ENCODE measurements at regions not wholly inside any gene's neighbourhood (a gene's known extent, or its start where the extent isn't known, plus 50 kb on each side); places are given as distances from the start of the nearest gene placed in this dataset.

DNA sequence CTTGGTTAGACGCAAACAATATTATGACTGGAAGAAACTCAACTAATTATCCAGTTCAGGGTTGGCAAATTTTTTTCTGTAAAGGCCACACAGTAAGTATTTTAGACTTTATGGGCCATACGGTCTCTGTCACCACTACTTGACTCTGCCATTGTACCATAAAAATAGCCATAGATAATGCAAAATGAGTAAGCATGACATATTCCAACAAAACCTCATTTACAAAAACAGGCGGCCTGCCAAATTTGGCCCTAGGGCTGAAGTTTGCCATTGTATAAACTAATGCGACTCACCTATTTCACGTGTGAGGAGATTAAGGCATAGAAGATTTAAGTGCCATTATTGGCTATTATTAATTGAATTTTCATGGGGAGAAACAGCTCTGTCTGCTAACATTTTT lies 116.8 kb upstream of the CNTN6 start:
- POLR2A ChIA-PET = no interaction called here
- no peaks in the 10 kb centered on the region for H3K27me3 Mint-ChIP-seq
- H3K27ac Mint-ChIP-seq = no peak overlapping the region
- H3K4me3 Mint-ChIP-seq = no peak overlapping the region
- no peak for DNase-seq
- H3K9me3 Mint-ChIP-seq = peaks cover 7% of the 10 kb centered on the region
- no peak for ATAC-seq (ENCODE audit: low read depth)
- no peaks in the 10 kb centered on the region for H3K36me3 Mint-ChIP-seq
- H3K4me1 Mint-ChIP-seq = no peaks in the 10 kb centered on the region

DNA sequence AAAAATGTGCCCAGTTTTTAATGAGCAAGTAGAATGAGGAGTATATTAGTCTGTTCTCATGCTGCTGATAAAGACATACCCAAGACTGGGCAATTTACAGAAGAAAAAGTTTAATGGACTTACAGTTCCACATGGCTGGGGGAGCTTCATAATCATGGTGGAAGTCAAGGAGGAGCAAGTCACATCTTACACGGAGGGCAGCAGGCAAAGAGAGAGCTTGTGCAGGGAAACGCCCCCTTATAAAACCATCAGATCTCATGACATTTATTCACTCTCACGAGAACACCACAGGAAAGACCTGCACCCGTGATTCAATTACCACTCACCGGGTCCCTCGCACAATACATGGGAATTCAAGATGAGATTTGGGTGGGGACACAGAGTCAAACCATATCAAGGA lies 111.7 kb upstream of the CNTN6 start:
- DNase-seq (no peak), ATAC-seq (ENCODE audit: low read depth) (no peak)
- H3K9me3 Mint-ChIP-seq = peaks cover 11% of the 10 kb centered on the region
- H3K27ac Mint-ChIP-seq = no peak overlapping the region
- POLR2A ChIA-PET = no interaction called here
- no peak overlapping the region for H3K4me3 Mint-ChIP-seq
- H3K36me3 Mint-ChIP-seq = no peaks in the 10 kb centered on the region
- H3K4me1 Mint-ChIP-seq = no peaks in the 10 kb centered on the region
- no peaks in the 10 kb centered on the region for H3K27me3 Mint-ChIP-seq

DNA sequence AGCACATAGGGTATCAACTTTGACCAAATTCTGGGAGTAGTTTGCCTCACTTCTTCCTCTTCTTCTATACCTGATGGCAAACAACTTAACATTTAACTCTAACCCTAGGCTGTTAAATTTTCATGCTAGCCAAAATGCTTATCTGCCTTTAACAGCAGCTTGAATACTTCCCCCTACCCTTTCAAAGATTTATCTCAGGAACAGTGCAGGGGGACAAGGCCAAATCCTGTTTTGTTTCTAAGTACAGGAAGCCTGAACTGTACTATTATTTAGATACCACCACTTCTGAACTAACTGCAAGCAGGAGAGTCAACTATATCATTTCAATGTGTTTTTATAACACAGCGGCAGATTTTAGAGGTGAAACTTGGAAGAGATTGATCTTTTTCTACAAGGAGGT lies 104.0 kb upstream of the CNTN6 start:
- Mint-ChIP-seq H3K4me3 (no peak overlapping the region), H3K4me1 (no peaks in the 10 kb centered on the region), H3K27ac (no peak overlapping the region), H3K27me3 (no peaks in the 10 kb centered on the region), H3K9me3 (peaks cover 13% of the 10 kb centered on the region), H3K36me3 (no peaks in the 10 kb centered on the region)
- POLR2A ChIA-PET = no interaction called here
- DNase-seq (no peak), ATAC-seq (ENCODE audit: low read depth) (no peak)

DNA sequence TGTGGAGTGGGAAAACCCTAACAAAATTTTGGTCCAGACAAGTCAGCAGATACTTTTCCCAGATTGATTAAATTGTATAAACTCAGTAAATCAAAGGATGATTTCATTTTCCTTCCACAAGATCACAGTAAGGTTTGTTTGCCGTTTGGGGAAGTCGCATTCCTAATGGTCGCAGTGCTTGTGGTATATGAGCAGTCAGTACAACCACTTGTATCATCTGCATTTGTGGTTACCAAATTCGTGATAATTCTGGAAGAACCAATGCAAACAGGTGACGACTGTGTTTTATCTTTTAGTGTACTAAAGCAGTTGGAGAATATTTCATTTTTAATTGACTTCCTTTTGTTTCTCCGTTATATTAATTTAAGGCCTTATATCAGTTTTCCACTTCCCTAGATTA lies 100.0 kb upstream of the CNTN6 start:
- H3K36me3 Mint-ChIP-seq = no peaks in the 10 kb centered on the region
- POLR2A ChIA-PET = no interaction called here
- H3K4me1 Mint-ChIP-seq = no peaks in the 10 kb centered on the region
- no peaks in the 10 kb centered on the region for H3K27me3 Mint-ChIP-seq
- ATAC-seq (ENCODE audit: low read depth) = no peak
- DNase-seq = no peak
- H3K4me3 Mint-ChIP-seq = no peak overlapping the region
- no peak overlapping the region for H3K27ac Mint-ChIP-seq
- H3K9me3 Mint-ChIP-seq = peaks cover 13% of the 10 kb centered on the region

DNA sequence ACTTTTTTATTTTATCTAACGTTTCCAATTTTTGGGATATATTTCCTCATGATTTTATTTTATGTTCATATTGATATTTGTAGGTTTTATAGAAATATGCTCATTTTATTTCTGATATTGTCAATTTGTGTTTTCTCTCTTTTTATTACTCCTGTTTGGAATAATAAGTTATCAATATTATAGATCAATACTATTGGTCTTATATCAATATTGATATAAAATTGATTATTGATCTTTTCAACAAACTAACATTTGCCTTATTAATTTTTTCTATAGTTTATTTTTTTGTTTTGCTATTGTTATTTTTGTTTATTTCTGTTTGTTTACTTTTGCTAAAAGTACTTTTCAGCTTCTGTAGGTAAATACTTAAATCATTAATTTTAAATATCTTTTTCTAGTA lies 90.8 kb upstream of the CNTN6 start:
- no peak overlapping the region for H3K27ac Mint-ChIP-seq
- ATAC-seq (ENCODE audit: low read depth) (no peak), DNase-seq (no peak)
- H3K4me1 Mint-ChIP-seq = no peaks in the 10 kb centered on the region
- H3K9me3 Mint-ChIP-seq = no peaks in the 10 kb centered on the region
- POLR2A ChIA-PET = no interaction called here
- no peak overlapping the region for H3K4me3 Mint-ChIP-seq
- no peaks in the 10 kb centered on the region for H3K36me3 Mint-ChIP-seq
- no peaks in the 10 kb centered on the region for H3K27me3 Mint-ChIP-seq

DNA sequence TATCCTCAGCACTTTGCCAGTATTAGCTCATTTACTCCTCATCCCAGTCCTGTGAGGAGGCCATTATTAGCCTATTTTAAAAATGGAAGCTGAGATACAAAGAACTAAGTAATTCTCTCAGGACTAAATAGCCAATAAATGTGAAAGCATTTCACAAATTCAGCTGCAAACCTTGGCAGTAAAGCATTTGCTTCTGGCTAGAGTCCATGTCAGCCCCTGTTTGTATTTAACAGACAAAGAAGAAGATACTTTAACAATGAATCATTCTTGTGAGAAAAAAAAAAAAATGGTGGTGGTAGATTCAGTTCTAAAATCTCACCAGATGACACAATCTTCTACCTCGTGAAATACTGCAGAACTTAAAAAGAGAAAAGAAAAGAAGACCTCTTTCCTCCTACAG lies 85.0 kb upstream of the CNTN6 start:
- no peaks in the 10 kb centered on the region for H3K27me3 Mint-ChIP-seq

DNA sequence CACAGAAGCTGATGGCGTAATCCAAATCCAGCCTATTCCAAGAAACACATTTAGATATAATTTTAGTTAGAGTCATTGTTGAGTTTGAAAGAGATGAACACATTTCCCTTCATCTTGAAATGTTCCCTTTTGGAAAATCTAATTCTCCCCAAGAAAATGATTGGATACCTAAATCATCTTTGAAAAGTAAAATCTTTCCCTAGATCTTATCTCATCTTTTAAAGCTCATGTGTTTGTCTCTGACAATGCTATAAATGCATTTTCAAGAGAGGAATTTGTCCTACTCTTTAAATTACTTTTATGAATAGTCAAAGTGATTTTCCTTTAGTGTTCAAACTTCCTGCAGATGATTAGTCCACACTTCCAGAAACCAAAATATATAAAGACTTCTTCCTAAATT lies 82.6 kb upstream of the CNTN6 start:
- Mint-ChIP-seq H3K9me3 (no peaks in the 10 kb centered on the region), H3K27ac (no peak overlapping the region), H3K27me3 (no peaks in the 10 kb centered on the region), H3K4me3 (no peak overlapping the region), H3K4me1 (no peaks in the 10 kb centered on the region), H3K36me3 (no peaks in the 10 kb centered on the region)
- POLR2A ChIA-PET = no interaction called here
- DNase-seq (no peak), ATAC-seq (ENCODE audit: low read depth) (no peak)

More for the DNA sequence above, 85.0 kb upstream of the CNTN6 start:
- DNase-seq = no peak
- H3K27ac Mint-ChIP-seq = no peak overlapping the region
- H3K36me3 Mint-ChIP-seq = no peaks in the 10 kb centered on the region
- no peaks in the 10 kb centered on the region for H3K4me1 Mint-ChIP-seq
- no peak for ATAC-seq (ENCODE audit: low read depth)
- POLR2A ChIA-PET = no interaction called here
- H3K9me3 Mint-ChIP-seq = no peaks in the 10 kb centered on the region
- H3K4me3 Mint-ChIP-seq = no peak overlapping the region

DNA sequence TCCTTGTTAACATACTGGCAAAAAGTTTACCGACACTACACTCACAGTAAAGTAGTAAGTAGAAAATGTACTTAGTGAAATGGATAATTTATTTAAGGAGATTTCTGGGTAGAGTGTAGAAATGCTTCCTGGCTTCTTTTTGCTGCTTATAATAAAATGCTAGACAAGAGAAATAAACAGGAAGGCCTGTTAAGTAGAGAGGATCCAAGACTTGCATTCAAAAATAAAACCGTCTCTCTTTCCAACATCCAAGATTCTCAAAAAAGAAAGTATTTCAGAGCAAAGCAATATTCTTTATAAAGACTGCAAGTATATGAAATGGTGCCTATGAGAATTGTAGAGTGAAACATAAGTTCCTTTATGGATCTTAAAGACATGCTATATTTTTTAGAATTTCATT lies 77.0 kb upstream of the CNTN6 start:
- Mint-ChIP-seq H3K27ac (no peak overlapping the region), H3K9me3 (peaks cover 1% of the 10 kb centered on the region), H3K4me3 (no peak overlapping the region), H3K27me3 (no peaks in the 10 kb centered on the region), H3K4me1 (no peaks in the 10 kb centered on the region), H3K36me3 (no peaks in the 10 kb centered on the region)
- ATAC-seq (ENCODE audit: low read depth) (no peak), DNase-seq (no peak)
- POLR2A ChIA-PET = no interaction called here

DNA sequence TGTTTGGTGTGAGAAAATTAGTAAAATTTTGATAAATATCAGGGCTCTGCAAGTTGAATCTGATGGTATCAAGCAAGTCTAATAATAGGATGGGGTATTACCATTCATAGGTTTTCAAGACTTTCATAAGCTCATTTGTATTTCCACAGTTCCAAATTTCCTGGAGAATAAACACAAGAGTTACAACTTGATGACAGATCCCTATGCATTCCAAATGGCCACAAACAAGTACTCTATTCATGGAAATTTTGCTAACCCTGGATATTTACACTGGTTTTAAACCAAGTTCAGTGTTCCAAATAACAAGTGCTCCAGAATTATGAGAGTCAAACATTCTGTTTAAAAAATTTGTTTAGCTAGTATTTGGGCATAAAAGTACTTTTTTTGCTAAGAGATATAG lies 75.0 kb upstream of the CNTN6 start:
- POLR2A ChIA-PET = no interaction called here
- no peak overlapping the region for H3K4me3 Mint-ChIP-seq
- H3K36me3 Mint-ChIP-seq = no peaks in the 10 kb centered on the region
- H3K27me3 Mint-ChIP-seq = no peaks in the 10 kb centered on the region
- no peaks in the 10 kb centered on the region for H3K4me1 Mint-ChIP-seq
- no peak overlapping the region for H3K27ac Mint-ChIP-seq
- ATAC-seq (ENCODE audit: low read depth) (no peak), DNase-seq (no peak)
- H3K9me3 Mint-ChIP-seq = peaks cover 3% of the 10 kb centered on the region

DNA sequence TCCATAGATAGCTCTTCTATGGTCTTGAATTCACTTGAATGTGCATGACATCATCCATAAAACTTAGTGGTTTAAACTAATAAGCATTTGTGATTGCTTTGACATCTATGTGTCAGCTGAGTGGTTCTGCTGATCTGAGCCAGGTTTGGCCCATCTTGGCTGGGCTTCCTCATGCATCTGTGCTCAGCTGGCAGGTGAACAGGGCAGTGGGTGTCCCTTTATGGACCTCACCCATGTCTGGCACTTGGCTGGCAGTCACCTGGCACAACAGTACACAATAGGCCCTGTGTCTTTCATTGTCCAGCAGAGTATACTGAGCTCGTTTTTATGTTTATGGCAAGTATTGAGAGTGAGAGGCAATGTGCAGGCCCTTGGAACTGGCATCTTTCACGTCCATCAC lies 73.7 kb upstream of the CNTN6 start:
- H3K27ac Mint-ChIP-seq = no peak overlapping the region
- no peak for ATAC-seq (ENCODE audit: low read depth)
- no peaks in the 10 kb centered on the region for H3K36me3 Mint-ChIP-seq
- no peak for DNase-seq
- H3K4me1 Mint-ChIP-seq = no peaks in the 10 kb centered on the region
- POLR2A ChIA-PET = no interaction called here
- peaks cover 3% of the 10 kb centered on the region for H3K9me3 Mint-ChIP-seq
- H3K4me3 Mint-ChIP-seq = no peak overlapping the region
- H3K27me3 Mint-ChIP-seq = no peaks in the 10 kb centered on the region

DNA sequence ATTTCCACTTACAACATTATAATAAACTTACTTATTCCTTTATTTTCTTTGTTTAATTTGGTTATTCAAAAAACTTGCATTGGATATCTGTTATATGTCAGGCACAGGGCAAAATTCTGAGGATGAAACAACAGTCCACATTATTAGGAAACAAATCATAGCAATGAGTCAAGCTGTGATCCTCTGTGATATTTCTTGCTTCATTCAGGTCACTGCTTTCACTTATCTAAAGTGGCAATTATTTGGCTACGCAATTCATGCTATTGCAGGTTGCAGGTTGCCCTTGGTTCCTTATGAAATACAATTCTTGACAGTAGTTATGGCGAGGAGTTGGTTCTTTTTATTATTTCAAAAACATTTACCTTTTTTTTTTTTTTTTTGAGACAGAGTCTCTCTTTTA lies 66.4 kb upstream of the CNTN6 start:
- Mint-ChIP-seq H3K4me3 (no peak overlapping the region), H3K36me3 (no peaks in the 10 kb centered on the region), H3K27ac (no peak overlapping the region), H3K4me1 (no peaks in the 10 kb centered on the region), H3K9me3 (peaks cover 4% of the 10 kb centered on the region), H3K27me3 (no peaks in the 10 kb centered on the region)
- POLR2A ChIA-PET = no interaction called here
- ATAC-seq (ENCODE audit: low read depth) (no peak), DNase-seq (no peak)

DNA sequence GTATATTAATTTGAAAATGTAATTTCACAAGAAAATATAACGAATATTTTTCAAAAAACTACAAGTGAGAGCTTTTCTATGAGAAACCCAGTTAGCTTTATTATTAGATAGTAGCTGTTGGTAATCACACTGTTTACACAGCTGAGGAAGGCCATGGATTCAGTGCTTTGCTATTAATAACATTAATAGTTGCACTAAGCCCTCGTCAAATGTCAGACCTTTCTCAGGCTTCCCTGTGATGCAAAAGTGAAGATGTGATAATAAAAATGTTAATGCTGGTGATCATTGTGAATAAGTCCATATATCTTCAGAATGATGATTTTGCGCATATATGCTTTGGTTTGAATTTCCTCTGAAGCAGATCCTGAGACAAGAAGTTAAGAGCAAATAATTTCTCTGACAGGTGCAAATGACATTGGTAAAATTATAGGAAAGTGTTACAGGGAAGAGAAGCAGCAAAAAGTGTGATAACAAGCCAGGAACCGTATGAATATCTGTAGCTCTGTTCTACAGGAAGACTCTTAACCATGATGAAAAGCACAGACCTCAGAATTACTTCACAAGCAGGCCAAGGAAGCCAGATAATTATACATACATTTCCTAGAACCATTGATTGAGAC lies 56.5 kb upstream of the CNTN6 start:
- no peaks in the 10 kb centered on the region for H3K36me3 Mint-ChIP-seq
- no peaks in the 10 kb centered on the region for H3K4me1 Mint-ChIP-seq
- H3K4me3 Mint-ChIP-seq = no peak overlapping the region
- ATAC-seq (ENCODE audit: low read depth) = no peak
- no peak for DNase-seq
- peaks cover 3% of the 10 kb centered on the region for H3K9me3 Mint-ChIP-seq
- no peak overlapping the region for H3K27ac Mint-ChIP-seq
- H3K27me3 Mint-ChIP-seq = no peaks in the 10 kb centered on the region
- POLR2A ChIA-PET = no interaction called here

DNA sequence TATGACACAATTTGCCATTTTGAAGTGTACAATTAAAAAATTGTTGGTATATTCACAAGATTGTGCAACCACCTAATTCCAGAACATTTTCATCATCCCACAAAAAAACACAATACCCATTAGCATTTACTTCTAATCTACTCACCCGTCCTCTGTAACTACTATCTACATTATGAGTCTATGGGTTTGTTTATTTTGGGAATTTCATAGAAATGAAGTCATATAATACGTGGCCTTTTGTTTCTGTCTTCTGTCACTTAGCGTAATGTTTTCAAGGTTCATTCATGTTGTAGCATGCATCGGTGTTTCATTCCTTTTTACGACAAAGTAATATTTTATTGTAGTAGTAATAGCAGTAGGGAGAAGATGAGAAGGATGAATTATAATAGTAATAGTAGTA lies 55.2 kb upstream of the CNTN6 start:
- Mint-ChIP-seq H3K4me3 (no peak overlapping the region), H3K36me3 (no peaks in the 10 kb centered on the region), H3K9me3 (peaks cover 3% of the 10 kb centered on the region), H3K27ac (no peak overlapping the region), H3K27me3 (no peaks in the 10 kb centered on the region), H3K4me1 (no peaks in the 10 kb centered on the region)
- no peak for DNase-seq
- POLR2A ChIA-PET = no interaction called here
- no peak for ATAC-seq (ENCODE audit: low read depth)

Measured in activated naive CD8-positive, alpha-beta T cell treated with anti-CD3 and anti-CD28 coated beads, Interleukin-2, amount 10 ng/mL, durations not matched to agents 7 days and 5 days (primary cell).